ENCODE measurements at regions not wholly inside any gene's neighbourhood (a gene's known extent, or its start where the extent isn't known, plus 50 kb on each side); places are given as distances from the start of the nearest gene placed in this dataset.

DNA sequence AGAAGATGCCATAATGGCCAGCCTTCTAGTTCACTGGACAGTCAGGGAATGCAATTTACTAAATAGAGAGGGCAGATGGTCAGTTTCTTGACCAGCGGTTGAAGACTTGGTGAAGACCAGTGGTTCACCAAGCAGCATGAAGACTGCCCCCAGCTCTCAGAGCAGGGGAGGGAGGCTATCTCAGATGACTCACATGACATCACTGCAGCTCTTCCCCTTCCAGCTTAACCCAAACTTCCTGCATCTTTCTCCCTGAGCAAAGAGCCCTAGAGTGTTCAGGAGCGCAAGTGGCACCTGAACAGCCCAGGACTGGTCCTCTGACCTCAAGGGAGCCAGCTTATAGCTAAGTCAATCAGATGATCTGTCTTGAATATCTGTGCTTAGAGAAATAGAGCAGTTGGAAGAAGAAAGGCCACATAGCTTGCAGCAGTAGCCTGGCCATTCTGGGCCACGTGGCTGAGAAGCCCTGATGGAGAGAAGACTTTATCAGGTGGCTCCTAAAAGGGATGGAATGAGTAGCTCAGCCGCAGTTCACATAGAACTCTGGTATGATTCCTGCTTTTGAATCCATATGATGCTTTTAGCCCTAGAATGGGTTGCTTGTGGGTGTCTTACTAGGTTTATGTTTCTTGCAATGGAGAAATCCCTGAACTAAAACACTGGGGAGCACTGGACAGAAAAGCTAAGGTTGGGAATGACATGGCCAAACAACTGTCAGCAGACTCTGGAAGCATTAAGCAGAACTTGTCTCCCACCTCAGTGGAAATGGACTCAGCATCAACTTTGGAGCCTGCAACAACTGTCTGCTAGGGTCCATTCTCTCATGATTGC lies 392.1 kb upstream of the CCL2 start (continued):
- TF ChIP-seq, protein P1, sequence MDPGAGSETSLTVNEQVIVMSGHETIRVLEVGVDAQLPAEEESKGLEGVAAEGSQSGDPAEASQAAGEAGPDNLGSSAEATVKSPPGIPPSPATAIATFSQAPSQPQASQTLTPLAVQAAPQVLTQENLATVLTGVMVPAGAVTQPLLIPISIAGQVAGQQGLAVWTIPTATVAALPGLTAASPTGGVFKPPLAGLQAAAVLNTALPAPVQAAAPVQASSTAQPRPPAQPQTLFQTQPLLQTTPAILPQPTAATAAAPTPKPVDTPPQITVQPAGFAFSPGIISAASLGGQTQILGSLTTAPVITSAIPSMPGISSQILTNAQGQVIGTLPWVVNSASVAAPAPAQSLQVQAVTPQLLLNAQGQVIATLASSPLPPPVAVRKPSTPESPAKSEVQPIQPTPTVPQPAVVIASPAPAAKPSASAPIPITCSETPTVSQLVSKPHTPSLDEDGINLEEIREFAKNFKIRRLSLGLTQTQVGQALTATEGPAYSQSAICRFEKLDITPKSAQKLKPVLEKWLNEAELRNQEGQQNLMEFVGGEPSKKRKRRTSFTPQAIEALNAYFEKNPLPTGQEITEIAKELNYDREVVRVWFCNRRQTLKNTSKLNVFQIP (CRISPR knock-in tag; IDR thresholded peaks at IDR 0.05; ENCODE audit: borderline replicate concordance, low read depth), result no peak

DNA sequence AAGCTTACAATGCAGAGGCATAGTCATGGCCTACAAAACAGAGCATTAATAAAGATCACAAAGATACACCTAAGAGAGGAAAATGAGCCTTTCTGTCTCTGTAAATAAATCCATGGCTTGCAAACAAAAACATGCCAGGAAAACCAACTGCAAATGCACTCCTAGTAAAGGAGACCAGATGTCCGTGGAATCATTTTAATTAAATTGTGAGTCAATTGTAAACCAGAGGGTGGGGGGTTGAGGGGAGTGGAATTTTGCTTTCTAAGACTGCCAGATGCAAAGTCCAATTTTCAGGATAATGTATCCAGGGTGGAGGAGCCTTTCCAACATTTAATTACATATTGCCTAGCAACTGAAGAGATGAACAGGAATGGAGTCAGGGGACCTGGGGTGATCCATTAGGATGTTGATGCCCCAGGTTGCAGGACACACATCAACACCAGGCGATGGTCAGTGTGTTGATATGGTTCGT lies 390.3 kb upstream of the CCL2 start:
- peak; percentile 40; the same call in 1 of the 3 replicates for ATAC-seq
- no peak for TF ChIP-seq ARNTL (CRISPR knock-in tag; IDR thresholded peaks at IDR 0.05; ENCODE audit: borderline replicate concordance, low read depth)
- TF ChIP-seq ZNF8 (CRISPR knock-in tag; IDR thresholded peaks at IDR 0.05), result peak; percentile 39; the same call in 1 of the 2 replicates
- TF ChIP-seq, protein P2, sequence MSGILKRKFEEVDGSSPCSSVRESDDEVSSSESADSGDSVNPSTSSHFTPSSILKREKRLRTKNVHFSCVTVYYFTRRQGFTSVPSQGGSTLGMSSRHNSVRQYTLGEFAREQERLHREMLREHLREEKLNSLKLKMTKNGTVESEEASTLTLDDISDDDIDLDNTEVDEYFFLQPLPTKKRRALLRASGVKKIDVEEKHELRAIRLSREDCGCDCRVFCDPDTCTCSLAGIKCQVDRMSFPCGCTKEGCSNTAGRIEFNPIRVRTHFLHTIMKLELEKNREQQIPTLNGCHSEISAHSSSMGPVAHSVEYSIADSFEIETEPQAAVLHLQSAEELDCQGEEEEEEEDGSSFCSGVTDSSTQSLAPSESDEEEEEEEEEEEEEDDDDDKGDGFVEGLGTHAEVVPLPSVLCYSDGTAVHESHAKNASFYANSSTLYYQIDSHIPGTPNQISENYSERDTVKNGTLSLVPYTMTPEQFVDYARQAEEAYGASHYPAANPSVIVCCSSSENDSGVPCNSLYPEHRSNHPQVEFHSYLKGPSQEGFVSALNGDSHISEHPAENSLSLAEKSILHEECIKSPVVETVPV (CRISPR knock-in tag; IDR thresholded peaks at IDR 0.05), result no peak
- TF ChIP-seq, protein P3, sequence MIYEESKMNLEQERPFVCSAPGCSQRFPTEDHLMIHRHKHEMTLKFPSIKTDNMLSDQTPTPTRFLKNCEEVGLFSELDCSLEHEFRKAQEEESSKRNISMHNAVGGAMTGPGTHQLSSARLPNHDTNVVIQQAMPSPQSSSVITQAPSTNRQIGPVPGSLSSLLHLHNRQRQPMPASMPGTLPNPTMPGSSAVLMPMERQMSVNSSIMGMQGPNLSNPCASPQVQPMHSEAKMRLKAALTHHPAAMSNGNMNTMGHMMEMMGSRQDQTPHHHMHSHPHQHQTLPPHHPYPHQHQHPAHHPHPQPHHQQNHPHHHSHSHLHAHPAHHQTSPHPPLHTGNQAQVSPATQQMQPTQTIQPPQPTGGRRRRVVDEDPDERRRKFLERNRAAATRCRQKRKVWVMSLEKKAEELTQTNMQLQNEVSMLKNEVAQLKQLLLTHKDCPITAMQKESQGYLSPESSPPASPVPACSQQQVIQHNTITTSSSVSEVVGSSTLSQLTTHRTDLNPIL (CRISPR knock-in tag; IDR thresholded peaks at IDR 0.05; ENCODE audit: low read depth), result no peak
- TF ChIP-seq, protein P4, sequence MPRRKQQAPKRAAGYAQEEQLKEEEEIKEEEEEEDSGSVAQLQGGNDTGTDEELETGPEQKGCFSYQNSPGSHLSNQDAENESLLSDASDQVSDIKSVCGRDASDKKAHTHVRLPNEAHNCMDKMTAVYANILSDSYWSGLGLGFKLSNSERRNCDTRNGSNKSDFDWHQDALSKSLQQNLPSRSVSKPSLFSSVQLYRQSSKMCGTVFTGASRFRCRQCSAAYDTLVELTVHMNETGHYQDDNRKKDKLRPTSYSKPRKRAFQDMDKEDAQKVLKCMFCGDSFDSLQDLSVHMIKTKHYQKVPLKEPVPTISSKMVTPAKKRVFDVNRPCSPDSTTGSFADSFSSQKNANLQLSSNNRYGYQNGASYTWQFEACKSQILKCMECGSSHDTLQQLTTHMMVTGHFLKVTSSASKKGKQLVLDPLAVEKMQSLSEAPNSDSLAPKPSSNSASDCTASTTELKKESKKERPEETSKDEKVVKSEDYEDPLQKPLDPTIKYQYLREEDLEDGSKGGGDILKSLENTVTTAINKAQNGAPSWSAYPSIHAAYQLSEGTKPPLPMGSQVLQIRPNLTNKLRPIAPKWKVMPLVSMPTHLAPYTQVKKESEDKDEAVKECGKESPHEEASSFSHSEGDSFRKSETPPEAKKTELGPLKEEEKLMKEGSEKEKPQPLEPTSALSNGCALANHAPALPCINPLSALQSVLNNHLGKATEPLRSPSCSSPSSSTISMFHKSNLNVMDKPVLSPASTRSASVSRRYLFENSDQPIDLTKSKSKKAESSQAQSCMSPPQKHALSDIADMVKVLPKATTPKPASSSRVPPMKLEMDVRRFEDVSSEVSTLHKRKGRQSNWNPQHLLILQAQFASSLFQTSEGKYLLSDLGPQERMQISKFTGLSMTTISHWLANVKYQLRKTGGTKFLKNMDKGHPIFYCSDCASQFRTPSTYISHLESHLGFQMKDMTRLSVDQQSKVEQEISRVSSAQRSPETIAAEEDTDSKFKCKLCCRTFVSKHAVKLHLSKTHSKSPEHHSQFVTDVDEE (CRISPR knock-in tag; IDR thresholded peaks at IDR 0.05), result peak; percentile 56; the same call in 1 of the 2 replicates
- no peak for TF ChIP-seq ZNF70 (CRISPR knock-in tag; IDR thresholded peaks at IDR 0.05)
- no peak for TF ChIP-seq PPARA (CRISPR knock-in tag; IDR thresholded peaks at IDR 0.05; ENCODE audit: borderline replicate concordance)
- TF ChIP-seq CSDC2 (CRISPR knock-in tag; IDR thresholded peaks at IDR 0.05), result no peak
- TF ChIP-seq TCF4 (CRISPR knock-in tag; IDR thresholded peaks at IDR 0.05; ENCODE audit: borderline replicate concordance), result peak; percentile 94

DNA sequence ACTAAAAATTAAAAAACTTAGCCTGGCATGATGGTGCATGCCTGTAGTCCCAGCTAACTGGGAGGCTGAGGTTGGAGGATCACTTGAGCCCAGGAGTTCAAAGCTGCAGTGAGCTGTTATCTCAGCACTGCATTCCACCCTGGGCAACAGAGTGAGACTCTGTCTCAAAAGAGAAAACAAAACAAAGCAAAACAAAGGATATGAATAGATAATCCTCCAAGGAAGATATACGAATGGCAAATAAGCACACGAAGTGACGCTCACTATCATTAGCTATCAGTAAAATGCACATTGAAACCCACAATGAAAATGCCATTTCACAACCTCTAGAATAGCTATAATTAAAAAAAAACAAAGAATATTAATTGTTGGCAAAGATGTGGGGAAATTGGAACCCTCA lies 386.2 kb upstream of the CCL2 start:
- TF ChIP-seq ZNF8 (CRISPR knock-in tag; IDR thresholded peaks at IDR 0.05) (no peak), PPARA (CRISPR knock-in tag; IDR thresholded peaks at IDR 0.05; ENCODE audit: borderline replicate concordance) (no peak), SNAI2 (CRISPR knock-in tag; IDR thresholded peaks at IDR 0.05) (no peak), ZFP3 (CRISPR knock-in tag; IDR thresholded peaks at IDR 0.05) (no peak), GLIS3 (CRISPR knock-in tag; IDR thresholded peaks at IDR 0.05) (no peak), OSR1 (CRISPR knock-in tag; IDR thresholded peaks at IDR 0.05) (no peak), ZNF70 (CRISPR knock-in tag; IDR thresholded peaks at IDR 0.05) (no peak), ZC3H10 (CRISPR knock-in tag; IDR thresholded peaks at IDR 0.05) (no peak)
- TF ChIP-seq, protein P2 (CRISPR knock-in tag; IDR thresholded peaks at IDR 0.05), result no peak
- TF ChIP-seq, protein P4 (CRISPR knock-in tag; IDR thresholded peaks at IDR 0.05), result no peak
- TF ChIP-seq, protein P5, sequence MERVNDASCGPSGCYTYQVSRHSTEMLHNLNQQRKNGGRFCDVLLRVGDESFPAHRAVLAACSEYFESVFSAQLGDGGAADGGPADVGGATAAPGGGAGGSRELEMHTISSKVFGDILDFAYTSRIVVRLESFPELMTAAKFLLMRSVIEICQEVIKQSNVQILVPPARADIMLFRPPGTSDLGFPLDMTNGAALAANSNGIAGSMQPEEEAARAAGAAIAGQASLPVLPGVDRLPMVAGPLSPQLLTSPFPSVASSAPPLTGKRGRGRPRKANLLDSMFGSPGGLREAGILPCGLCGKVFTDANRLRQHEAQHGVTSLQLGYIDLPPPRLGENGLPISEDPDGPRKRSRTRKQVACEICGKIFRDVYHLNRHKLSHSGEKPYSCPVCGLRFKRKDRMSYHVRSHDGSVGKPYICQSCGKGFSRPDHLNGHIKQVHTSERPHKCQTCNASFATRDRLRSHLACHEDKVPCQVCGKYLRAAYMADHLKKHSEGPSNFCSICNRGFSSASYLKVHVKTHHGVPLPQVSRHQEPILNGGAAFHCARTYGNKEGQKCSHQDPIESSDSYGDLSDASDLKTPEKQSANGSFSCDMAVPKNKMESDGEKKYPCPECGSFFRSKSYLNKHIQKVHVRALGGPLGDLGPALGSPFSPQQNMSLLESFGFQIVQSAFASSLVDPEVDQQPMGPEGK (CRISPR knock-in tag; IDR thresholded peaks at IDR 0.05; ENCODE audit: borderline replicate concordance), result no peak
- ATAC-seq, result no peak
